ENCODE measurements at regions not wholly inside any gene's neighbourhood (a gene's known extent, or its start where the extent isn't known, plus 50 kb on each side); places are given as distances from the start of the nearest gene placed in this dataset.

- in situ Hi-C loops (cut with HindIII; ENCODE audit: low pct_ligation_motif_present, low pct_unique_long_range_greater_than_20kb, low sequenced_read_pairs): no loop called here
- no peak for DNase-seq
These were observed 211.1 kb downstream of the MRPL39 start for GRCh38 chr21:25396135-25396711.

GRCh38 chr21:25391777-25392176 lies 215.5 kb downstream of the MRPL39 start:
- in situ Hi-C loops (cut with HindIII; ENCODE audit: low pct_ligation_motif_present, low pct_unique_long_range_greater_than_20kb, low sequenced_read_pairs): no loop called here

DNA sequence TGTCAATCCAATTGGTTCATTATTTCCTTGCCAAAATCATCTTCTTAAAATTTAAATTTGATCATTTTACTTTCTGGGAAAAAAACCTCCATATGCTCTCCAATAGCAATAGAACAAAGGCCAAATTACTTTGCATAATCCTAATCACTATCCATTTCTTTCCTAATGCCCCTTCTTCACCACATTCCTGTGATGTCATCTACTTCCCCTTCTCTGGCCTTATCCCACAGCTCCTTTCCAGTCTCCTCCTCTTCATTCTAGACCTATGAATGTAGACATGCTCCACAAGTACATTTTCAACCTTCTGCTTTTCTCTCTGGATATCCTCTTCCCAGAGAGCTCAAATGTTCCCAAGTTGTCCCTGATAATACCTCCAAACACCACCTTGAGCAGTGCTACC lies 216.6 kb downstream of the MRPL39 start:
- DNase-seq: no peak
- in situ Hi-C loops (cut with HindIII; ENCODE audit: low pct_ligation_motif_present, low pct_unique_long_range_greater_than_20kb, low sequenced_read_pairs): no loop called here

More at GRCh38 chr21:25391777-25392176, 215.5 kb downstream of the MRPL39 start:
- no peak for DNase-seq

GRCh38 chr21:25387665-25388064 lies 219.6 kb downstream of the MRPL39 start:
- in situ Hi-C loops (cut with HindIII; ENCODE audit: low pct_ligation_motif_present, low pct_unique_long_range_greater_than_20kb, low sequenced_read_pairs): no loop called here
- no peak for DNase-seq

DNA sequence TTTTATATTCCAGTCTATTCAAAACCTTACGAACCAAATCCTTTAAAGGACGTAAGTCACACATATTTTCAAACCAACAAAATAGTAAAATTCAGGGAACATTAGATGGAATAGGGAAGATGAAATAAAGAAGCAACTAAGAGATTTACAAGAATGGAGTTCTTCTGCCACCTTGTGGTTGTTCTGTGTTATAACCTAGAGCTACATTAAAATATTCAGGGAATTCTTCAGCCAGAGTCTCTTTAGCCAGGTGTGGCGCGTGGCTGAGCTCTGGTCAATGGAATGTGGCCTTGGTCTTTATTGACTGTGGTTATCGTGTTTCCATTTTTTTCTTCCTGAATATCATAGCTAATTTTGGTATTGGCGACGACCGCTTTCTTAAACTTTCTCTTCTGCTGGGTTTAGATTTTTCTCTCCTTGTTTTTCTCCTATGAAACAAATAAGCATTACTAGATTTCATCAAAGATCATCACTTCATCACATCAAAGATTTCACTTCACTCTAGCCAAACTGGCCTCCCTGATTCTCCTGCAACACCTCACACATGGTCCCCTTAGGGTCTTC lies 221.3 kb downstream of the MRPL39 start:
- DNase-seq: peak; percentile 64
- in situ Hi-C loops (cut with HindIII; ENCODE audit: low pct_ligation_motif_present, low pct_unique_long_range_greater_than_20kb, low sequenced_read_pairs): no loop called here

- in situ Hi-C loops (cut with HindIII; ENCODE audit: low pct_ligation_motif_present, low pct_unique_long_range_greater_than_20kb, low sequenced_read_pairs): no loop called here
- no peak for DNase-seq
These were observed 221.9 kb downstream of the MRPL39 start for GRCh38 chr21:25385341-25385740.

- in situ Hi-C loops (cut with HindIII; ENCODE audit: low pct_ligation_motif_present, low pct_unique_long_range_greater_than_20kb, low sequenced_read_pairs): no loop called here
- no peak for DNase-seq
These were observed 222.5 kb downstream of the MRPL39 start for GRCh38 chr21:25384782-25385181.

DNA sequence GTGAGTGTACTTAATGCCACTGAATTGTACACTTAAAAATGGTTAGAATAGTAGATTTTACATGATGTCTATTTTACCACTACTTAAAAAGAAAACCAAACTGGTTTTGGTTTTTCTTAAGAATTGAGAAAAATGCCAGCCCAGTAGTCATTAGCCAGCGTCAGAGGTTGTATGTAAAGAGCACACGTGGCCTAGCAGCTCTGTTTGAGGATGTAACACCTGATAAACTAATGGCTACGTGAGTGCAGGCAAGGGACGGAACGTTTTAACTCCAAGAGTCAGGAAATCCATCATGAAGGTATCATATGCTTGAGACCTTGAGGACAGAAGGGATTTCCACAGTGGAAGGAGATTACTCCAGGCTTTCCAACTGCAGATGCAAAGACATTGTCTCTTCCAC lies 223.7 kb downstream of the MRPL39 start:
- DNase-seq: no peak
- in situ Hi-C loops (cut with HindIII; ENCODE audit: low pct_ligation_motif_present, low pct_unique_long_range_greater_than_20kb, low sequenced_read_pairs): no loop called here

- DNase-seq: no peak
- in situ Hi-C loops (cut with HindIII; ENCODE audit: low pct_ligation_motif_present, low pct_unique_long_range_greater_than_20kb, low sequenced_read_pairs): no loop called here
These were observed 225.3 kb downstream of the MRPL39 start for GRCh38 chr21:25381936-25382452.

DNA sequence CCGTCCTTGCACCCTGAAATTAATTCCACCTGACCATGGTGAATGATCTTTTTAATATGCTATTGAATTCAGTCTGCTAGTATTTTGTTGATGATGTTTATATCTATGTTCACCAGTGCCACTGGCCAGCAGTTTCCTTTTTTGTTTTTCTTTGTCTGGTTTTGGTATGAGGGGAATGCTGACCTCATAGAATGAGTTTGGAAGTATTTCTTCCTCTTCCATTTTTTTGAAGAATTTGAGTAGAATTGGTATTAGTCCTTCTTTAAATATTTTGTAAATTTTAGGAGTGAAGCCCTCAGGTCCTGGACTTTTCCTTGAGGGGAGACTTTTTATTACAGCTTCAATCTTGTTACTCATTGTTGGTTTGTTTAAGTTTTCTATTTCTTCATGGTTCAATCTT lies 231.6 kb downstream of the MRPL39 start:
- in situ Hi-C loops (cut with HindIII; ENCODE audit: low pct_ligation_motif_present, low pct_unique_long_range_greater_than_20kb, low sequenced_read_pairs): no loop called here
- DNase-seq: no peak

DNA sequence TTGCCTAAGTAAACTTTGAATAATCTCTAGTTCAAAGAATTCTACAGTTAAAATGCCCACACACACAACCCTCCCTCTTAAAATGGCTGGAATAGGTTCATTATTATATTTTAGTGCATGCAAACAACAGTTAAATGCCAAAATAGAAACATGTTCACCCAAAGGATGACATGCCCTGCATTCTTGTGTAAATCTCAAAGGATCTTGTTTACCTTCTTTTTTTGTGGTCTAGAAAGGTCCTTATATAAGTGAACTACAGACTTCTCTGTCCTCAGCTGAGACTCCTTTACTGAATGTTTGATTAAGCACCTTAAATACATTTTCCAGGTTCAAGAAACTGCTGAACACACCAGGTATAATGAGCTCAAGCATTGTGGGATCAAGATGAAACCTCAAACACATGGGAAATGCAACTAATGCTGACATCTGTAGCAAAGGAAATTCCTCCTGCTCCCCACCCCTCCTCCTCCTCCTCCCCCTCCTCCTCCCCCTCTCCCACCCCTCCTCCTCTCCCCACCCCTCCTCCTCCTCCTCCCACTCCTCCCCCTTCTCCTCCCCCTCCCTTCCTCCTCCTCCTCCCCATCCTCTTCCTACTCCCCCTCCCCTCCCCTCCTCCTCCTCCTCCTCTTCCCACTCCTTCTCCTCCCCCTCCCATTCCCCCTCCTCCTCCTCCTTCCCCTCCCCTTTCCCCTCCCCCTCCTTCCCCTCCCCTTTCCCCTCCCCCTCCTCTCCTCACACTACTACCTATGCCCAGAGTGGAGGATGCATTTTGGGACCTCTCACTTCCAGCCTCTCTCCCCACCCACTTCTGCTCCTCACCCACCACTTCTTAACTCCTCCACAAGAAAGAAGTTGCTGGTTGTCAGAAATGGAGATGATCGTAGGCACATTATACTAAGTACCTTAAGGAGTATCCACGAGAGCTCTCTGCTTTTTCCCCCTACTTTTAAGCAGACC lies 233.9 kb downstream of the MRPL39 start:
- in situ Hi-C loops (cut with HindIII; ENCODE audit: low pct_ligation_motif_present, low pct_unique_long_range_greater_than_20kb, low sequenced_read_pairs): no loop called here
- DNase-seq: no peak

GRCh38 chr21:25371841-25372425 lies 235.3 kb downstream of the MRPL39 start:
- DNase-seq: no peak
- in situ Hi-C loops (cut with HindIII; ENCODE audit: low pct_ligation_motif_present, low pct_unique_long_range_greater_than_20kb, low sequenced_read_pairs): no loop called here

DNA sequence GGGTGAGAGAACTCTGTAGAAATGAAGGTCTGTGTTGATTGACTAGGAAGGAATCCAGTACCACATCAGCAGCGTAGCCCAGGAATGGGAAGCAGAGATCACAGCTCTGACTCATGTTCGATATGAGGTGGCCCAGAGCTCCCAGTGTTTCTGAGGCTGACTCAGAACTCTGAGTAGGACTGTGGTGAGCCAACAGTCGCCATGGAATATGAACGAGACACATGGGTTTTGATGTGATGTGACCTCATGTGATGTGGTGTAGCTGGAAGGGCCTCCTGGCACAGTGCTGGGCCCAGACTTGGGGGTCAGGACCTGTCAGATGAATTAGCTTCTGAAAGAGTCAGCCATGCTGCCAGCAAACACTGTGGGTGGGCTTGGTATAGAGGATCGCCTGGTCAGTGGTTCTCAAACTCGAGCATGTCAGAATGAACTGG lies 237.0 kb downstream of the MRPL39 start:
- in situ Hi-C loops (cut with HindIII; ENCODE audit: low pct_ligation_motif_present, low pct_unique_long_range_greater_than_20kb, low sequenced_read_pairs): no loop called here
- DNase-seq: peak; percentile 88

DNA sequence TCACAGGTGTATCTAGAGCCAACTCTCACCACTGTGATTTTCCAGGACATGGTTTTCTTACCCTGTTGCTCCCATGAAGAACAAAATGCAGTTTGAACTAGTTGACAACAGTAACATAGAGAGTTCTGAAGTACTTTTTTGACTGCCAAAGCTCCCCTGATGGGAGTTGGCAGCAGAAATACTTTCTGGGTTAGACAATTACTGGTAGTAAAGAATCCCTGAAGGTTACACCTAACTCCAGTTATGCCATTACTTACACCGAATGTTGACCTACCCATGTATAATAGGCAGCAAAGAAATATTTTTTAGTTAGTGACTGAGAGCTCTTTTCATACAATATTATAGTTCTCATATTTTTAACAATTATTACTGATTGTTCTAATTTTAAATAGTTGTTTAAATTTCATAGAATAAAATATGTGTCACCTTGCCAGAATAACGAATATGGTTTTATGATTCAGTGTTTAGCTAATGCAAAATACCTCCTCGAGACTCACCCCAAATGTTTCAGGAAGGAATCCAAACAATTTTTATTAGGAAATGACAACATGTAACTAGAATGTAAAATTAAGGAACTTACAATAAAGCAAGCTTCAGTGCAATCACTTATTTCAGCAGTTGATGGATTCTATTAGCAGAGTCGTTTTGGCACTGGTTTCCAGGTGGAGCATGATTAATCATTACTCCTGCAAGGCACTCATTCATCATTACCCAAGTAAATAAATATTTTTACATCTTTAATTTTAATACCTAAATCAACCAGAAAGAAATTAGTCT lies 237.6 kb downstream of the MRPL39 start:
- no peak for DNase-seq
- in situ Hi-C loops (cut with HindIII; ENCODE audit: low pct_ligation_motif_present, low pct_unique_long_range_greater_than_20kb, low sequenced_read_pairs): no loop called here

DNA sequence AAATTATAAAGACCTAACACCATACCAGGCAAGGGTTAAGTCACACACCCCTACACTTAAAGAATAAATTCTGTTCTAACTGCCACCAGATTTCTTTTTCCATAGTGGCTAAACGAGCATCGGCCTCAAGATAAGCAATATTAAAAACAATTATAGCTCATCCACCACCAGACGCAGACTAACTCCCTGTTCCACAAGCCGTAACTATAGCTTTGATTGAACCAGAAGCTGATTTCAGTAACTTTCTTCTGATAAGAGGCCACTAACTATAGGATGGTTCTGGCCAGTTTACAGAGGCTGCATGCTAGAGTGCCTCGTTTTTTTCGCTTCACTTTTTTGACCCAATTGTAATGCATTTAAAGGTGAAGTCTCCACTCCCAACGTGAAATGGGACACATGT lies 238.8 kb downstream of the MRPL39 start:
- DNase-seq: no peak
- in situ Hi-C loops (cut with HindIII; ENCODE audit: low pct_ligation_motif_present, low pct_unique_long_range_greater_than_20kb, low sequenced_read_pairs): no loop called here

DNA sequence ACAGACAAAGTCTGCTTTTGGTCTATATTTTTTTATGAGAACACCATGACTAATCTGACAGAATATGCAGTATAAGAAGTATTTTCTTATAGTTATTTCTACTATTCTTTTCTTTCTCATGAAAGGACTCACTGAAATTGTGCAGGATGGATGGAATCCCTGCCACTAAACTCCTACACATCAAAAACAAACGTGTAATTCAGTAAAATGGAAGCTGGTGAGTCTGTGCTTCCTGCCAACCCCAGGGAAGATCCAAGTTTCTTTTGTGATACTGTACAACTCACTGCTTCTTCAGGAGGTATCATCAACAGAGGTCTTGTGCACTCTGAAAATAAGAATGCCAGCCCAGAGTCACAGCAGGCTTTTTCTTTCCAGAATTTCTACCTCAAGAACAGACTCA lies 241.2 kb downstream of the MRPL39 start:
- in situ Hi-C loops (cut with HindIII; ENCODE audit: low pct_ligation_motif_present, low pct_unique_long_range_greater_than_20kb, low sequenced_read_pairs): no loop called here
- DNase-seq: no peak

DNA sequence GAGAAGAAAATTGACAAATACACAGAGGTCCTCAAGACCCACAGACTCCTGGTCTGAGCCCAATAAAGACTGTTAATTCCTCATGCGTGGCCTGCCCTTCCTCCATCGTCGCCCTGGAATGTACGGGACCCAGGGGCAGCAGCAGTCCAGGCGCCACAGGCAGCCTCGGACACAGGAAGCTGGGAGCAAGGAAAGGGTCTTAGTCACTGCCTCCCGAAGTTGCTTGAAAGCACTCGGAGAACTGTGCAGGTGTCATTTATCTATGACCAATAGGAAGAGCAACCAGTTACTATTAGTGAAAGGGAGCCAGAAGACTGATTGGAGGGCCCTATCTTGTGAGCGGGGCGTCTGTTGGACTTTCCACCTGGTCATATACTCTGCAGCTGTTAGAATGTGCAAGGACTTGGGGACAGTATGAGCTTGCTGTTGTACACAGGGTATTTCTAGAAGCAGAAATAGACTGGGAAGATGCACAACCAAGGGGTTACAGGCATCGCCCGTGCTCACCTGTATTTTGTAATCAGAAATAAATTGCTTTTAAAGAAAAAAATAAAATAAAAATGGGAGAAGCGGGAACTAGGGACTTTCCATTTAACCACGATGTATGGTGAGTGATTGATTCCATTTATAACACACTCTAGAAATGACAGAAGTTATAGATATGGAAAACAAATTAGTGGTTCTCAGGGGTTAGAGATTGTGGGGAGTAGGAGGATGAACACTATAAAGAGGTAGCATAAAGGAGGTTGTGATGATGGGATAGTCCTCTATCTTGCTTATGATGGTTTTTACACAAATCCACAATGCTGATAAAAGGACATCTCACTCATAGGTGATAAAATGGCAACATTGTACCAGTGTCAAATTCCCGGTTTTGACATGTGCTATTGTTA lies 244.7 kb downstream of the MRPL39 start:
- in situ Hi-C loops (cut with HindIII; ENCODE audit: low pct_ligation_motif_present, low pct_unique_long_range_greater_than_20kb, low sequenced_read_pairs): no loop called here
- no peak for DNase-seq

Data from ACHN (cell line).